ENCODE measurements at regions not wholly inside any gene's neighbourhood (a gene's known extent, or its start where the extent isn't known, plus 50 kb on each side); places are given as distances from the start of the nearest gene placed in this dataset.

DNA sequence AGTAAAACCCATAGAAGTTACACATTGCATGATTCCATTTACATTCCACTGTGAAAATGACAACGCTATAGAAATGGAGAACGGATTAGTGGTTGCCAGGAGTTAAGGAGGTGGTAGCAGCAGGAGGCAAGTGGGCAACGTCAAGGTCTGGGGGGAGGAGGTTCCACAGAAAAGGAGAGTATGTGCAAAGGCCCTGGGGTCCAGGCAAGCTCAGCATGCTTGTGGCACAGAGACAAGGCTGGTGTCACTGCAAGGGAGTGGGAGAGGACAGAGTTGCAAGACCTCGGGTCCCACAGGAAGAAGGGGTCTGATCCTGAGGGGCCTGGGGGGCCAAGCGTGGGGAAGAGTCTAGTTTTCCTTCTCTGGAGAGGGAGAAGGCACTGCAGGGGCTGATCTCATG lies 240.8 kb downstream of the MN1 start:
- TF ChIP-seq, protein P1, sequence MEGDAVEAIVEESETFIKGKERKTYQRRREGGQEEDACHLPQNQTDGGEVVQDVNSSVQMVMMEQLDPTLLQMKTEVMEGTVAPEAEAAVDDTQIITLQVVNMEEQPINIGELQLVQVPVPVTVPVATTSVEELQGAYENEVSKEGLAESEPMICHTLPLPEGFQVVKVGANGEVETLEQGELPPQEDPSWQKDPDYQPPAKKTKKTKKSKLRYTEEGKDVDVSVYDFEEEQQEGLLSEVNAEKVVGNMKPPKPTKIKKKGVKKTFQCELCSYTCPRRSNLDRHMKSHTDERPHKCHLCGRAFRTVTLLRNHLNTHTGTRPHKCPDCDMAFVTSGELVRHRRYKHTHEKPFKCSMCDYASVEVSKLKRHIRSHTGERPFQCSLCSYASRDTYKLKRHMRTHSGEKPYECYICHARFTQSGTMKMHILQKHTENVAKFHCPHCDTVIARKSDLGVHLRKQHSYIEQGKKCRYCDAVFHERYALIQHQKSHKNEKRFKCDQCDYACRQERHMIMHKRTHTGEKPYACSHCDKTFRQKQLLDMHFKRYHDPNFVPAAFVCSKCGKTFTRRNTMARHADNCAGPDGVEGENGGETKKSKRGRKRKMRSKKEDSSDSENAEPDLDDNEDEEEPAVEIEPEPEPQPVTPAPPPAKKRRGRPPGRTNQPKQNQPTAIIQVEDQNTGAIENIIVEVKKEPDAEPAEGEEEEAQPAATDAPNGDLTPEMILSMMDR (IDR thresholded peaks at IDR 0.05 in 4 of 5, conservative IDR thresholded peaks at IDR 0.05 in 1 of 5): no peak
- no peak for TF ChIP-seq POLR2A (IDR thresholded peaks at IDR 0.05)

Measured in gastrocnemius medialis (tissue), 4 donors.